Adrenal gland (tissue), 9 donors: ENCODE measurements at regions not wholly inside any gene's neighbourhood (a gene's known extent, or its start where the extent isn't known, plus 50 kb on each side); places are given as distances from the start of the nearest gene placed in this dataset.

Source experiments
- DNase-seq, 7 donors: peaks; one replicate each; pipeline ENCODE4 v3.0.0-alpha.2; 2019 to 2020
- H3K27ac ChIP-seq, 5 donors: fragments of 200-600 bp; sonication (generic) in 4 of 5; 1 replicate in 3 of 5; 2 replicates in 2 of 5; pipeline versions ENCODE4 v1.5.1 to v1.8.0; 2016 to 2020; ENCODE audit warnings: mild to moderate bottlenecking in 1 of 5
- H3K27me3 ChIP-seq: fragments of 200-600 bp; 2 replicates; pipeline ENCODE4 v1.8.0; 2021
- H3K36me3 ChIP-seq, 2 donors: fragments of 200-600 bp; replicated peaks in 1 of 2; 1 replicate in 1 of 2; 2 replicates in 1 of 2; pipeline versions ENCODE4 v1.5.1 to v1.8.0; 2018 to 2022
- H3K4me1 ChIP-seq, 2 donors: fragments of 200-600 bp; replicated peaks in 1 of 2; 1 replicate in 1 of 2; 2 replicates in 1 of 2; pipeline versions ENCODE4 v1.5.1 to v1.8.0; 2018 to 2021
- H3K4me3 ChIP-seq, 4 donors: fragments of 200-600 bp; sonication (generic) in 3 of 4; one replicate each; pipeline ENCODE4 v1.5.1; 2016 to 2018
- H3K9me3 ChIP-seq, 3 donors: fragments of 200-600 bp; sonication (generic) in 1 of 3; replicated peaks in 1 of 3; 1 replicate in 2 of 3; 2 replicates in 1 of 3; pipeline versions ENCODE4 v1.5.1 to v1.8.0; 2016 to 2021
- POLR2A ChIP-seq, 2 donors: fragments of 450-650 bp; IDR thresholded peaks; one replicate each; pipeline ENCODE4 v1.6.1; 2017; ENCODE audit warnings: antibody characterized with exemption in 2 of 2, mild to moderate bottlenecking in 2 of 2, moderate library complexity in 1 of 2
- WGBS, 4 donors: extraction: QIAGEN DNeasy Blood & Tissue Kit in 2 of 4; methylation state at CpG; one replicate each; pipeline versions ENCODE4 v1.1.5 to v1.1.7; 2013 to 2017; 5-methylcytosine and 5-hydroxymethylcytosine counted together
- intact Hi-C, 2 donors: fragments of 100-400 bp; cut with DNase I; formaldehyde crosslinking; loops; one replicate each; pipeline versions ENCODE4 v1.14.1 to v1.15.0; 2022 to 2023
- TF ChIP-seq, protein P1 (sequence below), 6 experiments: fragments of 450-650 bp in 4 of 6; fragments of 200-600 bp in 2 of 6; sonication (generic) in 1 of 6; IDR thresholded peaks; 1 replicate in 5 of 6; 2 replicates in 1 of 6; pipeline versions ENCODE4 v1.5.1 to v1.8.0; 2016 to 2021; ENCODE audit warnings: antibody characterized with exemption in 6 of 6, mild to moderate bottlenecking in 2 of 6, moderate library complexity in 1 of 6
- donor health status: healthy with polysubstance abuse.
- donor health status: Bipolar disorder and iron deficiency.
- donor health status: DM: yes; HTN: yes; CAD: no.
- donor health status: DM: no; HTN: no; CAD: no.
- donor health status: DM: no; HTN: no; CAD: no.

DNA sequence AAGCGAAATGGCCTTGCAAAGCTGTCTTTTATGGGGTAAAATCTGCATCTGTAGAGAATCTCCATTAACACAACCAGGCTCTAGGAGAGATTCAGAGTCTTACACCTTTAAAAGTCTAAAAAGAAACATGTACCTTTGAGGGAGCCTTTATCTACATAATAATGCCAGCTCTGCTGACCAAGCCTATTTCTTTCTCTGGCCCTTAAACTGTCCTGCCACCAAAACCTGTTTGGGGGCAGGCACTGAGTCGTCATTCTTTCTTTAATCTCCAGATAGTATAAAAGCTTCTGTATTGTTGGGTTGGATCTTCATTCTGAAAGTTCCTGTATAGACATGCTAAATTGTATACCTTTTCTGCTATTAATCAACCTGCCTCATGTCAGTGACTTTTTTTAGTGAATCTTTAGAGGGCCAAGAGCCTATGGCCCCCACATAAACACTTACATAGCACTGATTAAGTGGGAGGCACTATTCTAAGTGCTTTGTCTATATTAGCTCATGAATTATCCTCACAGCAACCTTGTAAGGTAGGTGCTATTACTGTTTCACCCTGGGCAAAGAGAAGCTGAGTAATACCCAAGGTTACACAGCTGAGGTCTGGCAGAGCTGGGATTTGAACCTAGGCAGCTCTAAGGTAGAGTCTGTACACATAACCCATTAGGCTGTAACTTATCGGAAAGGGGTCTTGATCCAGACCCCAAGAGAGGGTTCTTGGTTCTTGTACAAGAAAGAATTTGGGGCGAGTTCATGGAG is 232.3 kb upstream of the DTNBP1 start:
- intact Hi-C loops, result no loop called here
- DNase-seq, result no peak
- peaks cover 9 to 10% of the 10 kb centered on the region in 2 donors for H3K4me1 ChIP-seq
- H3K9me3 ChIP-seq, result no peaks in the 10 kb centered on the region
- TF ChIP-seq, protein P1, sequence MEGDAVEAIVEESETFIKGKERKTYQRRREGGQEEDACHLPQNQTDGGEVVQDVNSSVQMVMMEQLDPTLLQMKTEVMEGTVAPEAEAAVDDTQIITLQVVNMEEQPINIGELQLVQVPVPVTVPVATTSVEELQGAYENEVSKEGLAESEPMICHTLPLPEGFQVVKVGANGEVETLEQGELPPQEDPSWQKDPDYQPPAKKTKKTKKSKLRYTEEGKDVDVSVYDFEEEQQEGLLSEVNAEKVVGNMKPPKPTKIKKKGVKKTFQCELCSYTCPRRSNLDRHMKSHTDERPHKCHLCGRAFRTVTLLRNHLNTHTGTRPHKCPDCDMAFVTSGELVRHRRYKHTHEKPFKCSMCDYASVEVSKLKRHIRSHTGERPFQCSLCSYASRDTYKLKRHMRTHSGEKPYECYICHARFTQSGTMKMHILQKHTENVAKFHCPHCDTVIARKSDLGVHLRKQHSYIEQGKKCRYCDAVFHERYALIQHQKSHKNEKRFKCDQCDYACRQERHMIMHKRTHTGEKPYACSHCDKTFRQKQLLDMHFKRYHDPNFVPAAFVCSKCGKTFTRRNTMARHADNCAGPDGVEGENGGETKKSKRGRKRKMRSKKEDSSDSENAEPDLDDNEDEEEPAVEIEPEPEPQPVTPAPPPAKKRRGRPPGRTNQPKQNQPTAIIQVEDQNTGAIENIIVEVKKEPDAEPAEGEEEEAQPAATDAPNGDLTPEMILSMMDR (IDR thresholded peaks at IDR 0.05), result no peak
- TF ChIP-seq POLR2A (IDR thresholded peaks at IDR 0.05), result no peak
- H3K27ac ChIP-seq, result no peak overlapping the region
- no peaks in the 10 kb centered on the region for H3K27me3 ChIP-seq
- 93 to 96% (median 95%) methylated on average over 4 of the region's 4 CpGs for WGBS, 4 donors
- no peak overlapping the region for H3K4me3 ChIP-seq
- no peaks in the 10 kb centered on the region for H3K36me3 ChIP-seq

DNA sequence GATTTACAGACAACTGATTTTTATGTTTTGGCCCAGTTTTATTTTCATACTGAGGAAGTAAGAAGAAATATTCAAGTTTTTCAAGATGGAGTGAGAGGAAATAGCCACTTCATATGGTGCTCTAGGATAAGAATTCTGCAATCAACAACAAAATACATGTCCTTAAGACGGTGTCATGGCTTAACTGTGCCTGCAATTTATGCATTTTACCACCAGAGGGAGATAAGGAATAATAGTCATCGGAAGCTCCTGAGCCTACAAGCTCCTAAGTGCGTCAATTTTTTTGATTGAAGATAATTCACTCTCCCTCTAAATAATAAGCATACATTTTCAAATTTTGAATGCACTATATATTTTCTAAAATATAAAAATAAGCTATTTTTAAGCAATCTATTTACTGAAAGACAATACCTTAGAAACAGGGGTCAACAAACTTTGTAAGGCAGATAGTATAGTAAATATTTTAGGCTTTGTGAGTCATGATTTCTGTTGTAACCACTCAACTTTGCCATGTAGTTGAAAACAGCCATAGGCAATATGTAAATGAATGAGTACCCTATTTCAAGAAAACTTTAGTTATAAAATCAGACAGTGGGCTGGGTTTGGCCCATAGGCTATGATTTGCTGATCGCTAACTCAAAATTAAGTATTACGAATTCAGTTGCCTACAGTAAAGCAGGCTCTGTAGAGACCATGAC is 230.9 kb upstream of the DTNBP1 start:
- no peaks in the 10 kb centered on the region for H3K9me3 ChIP-seq
- DNase-seq, result no peak
- intact Hi-C loops, result no loop called here
- TF ChIP-seq, protein P1 (IDR thresholded peaks at IDR 0.05), result peak in 4 of 6 experiments; percentile 21 to 34 (median 28)
- TF ChIP-seq POLR2A (IDR thresholded peaks at IDR 0.05), result no peak
- H3K27me3 ChIP-seq, result no peaks in the 10 kb centered on the region
- no peak overlapping the region for H3K27ac ChIP-seq
- no peaks in the 10 kb centered on the region for H3K36me3 ChIP-seq
- no peak overlapping the region for H3K4me3 ChIP-seq
- WGBS, 4 donors, result 60 to 68% (median 63%) methylated on average over 5 of the region's 5 CpGs
- peaks cover 9 to 10% of the 10 kb centered on the region in 2 donors for H3K4me1 ChIP-seq

GRCh38 chr6:15892369-15892768 is 229.5 kb upstream of the DTNBP1 start:
- intact Hi-C loops, result no loop called here
- DNase-seq, result no peak
- Histone ChIP-seq H3K9me3 (no peaks in the 10 kb centered on the region), H3K27ac (no peak overlapping the region), H3K4me3 (no peak overlapping the region), H3K4me1 (peaks cover 7 to 16% of the 10 kb centered on the region in 2 donors), H3K36me3 (no peaks in the 10 kb centered on the region), H3K27me3 (no peaks in the 10 kb centered on the region)
- TF ChIP-seq, protein P1 (IDR thresholded peaks at IDR 0.05), result no peak
- 40 to 47% (median 43%) methylated on average over 1 of the region's 1 CpG for WGBS, 4 donors

DNA sequence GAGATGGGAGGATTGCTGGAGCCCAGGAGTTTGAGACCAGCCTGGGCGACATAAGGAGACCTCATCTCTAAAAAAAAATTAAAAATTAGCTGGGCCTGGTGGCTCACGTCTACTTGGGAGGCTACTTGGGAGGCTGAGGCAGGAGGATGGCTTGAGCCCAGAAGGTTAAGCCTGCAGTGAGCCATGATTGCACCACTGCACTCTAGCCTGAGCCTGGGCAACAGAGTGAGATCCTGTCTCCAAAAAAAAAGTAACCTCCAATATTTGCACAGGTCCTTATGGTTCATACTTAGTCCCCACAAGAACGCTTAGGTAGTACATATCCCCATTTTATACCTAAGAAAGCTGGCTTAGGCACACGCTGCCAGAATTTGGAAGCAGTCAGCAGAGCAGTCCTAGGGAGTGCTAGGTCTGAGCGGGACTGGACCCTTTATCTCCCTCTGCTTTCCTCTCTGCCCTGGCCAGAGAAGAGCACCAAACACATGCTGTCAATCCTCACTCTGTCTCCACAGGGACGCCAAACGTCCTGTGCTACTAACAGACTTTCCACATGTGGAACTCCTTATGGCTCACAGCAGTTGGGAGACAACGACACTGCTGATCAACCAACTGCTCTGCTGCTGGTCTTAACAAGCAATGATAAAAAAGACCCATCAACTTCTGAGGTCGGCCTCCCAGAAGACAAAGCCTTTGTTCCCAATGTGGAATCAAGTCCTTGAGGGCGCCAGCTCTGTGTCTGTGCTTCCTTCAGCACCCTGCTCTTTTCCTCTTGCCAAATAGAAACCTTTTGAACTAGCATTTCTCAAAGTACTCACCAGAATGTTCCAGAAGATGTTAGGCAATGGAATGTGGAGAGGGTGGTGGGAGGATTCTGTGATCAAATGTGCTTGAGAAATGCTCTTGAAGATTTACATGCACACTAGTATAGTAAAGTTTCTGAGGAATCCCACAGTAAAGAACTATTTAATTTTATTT is 226.3 kb upstream of the DTNBP1 start:
- H3K4me1 ChIP-seq, result peaks cover 0 to 6% of the 10 kb centered on the region in 2 donors
- no peaks in the 10 kb centered on the region for H3K9me3 ChIP-seq
- WGBS, 4 donors, result 87 to 90% (median 88%) methylated on average over 9 to 10 of the region's 10 CpGs
- no peak for DNase-seq
- no peak for TF ChIP-seq POLR2A (IDR thresholded peaks at IDR 0.05)
- TF ChIP-seq, protein P1 (IDR thresholded peaks at IDR 0.05), result no peak
- no peaks in the 10 kb centered on the region for H3K36me3 ChIP-seq
- intact Hi-C loops, result no loop called here
- H3K27me3 ChIP-seq, result no peaks in the 10 kb centered on the region
- H3K27ac ChIP-seq, result no peak overlapping the region
- no peak overlapping the region for H3K4me3 ChIP-seq
